ENCODE measurements at regions not wholly inside any gene's neighbourhood (a gene's known extent, or its start where the extent isn't known, plus 50 kb on each side); places are given as distances from the start of the nearest gene placed in this dataset.

DNA sequence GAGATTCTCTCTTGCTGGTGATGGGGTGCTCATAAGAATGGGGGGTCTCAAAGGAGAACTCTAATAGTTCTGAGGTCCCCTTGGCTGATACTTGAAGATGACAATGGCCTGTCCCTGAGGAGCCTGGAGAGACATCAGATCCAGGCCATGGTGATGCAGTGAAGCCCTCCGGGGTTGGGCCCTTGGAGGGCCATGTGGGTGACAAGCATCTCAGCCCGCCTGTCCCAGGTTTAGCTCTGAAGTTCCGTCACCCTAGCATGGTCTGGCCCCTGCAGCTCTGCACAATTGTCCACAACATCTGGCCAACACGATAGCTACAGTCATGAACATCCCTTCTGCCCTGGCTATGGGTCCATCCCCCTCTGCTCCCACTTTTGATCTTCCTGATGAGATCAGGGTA lies 202.8 kb upstream of the HS6ST1 start:
- TF ChIP-seq, protein P1, sequence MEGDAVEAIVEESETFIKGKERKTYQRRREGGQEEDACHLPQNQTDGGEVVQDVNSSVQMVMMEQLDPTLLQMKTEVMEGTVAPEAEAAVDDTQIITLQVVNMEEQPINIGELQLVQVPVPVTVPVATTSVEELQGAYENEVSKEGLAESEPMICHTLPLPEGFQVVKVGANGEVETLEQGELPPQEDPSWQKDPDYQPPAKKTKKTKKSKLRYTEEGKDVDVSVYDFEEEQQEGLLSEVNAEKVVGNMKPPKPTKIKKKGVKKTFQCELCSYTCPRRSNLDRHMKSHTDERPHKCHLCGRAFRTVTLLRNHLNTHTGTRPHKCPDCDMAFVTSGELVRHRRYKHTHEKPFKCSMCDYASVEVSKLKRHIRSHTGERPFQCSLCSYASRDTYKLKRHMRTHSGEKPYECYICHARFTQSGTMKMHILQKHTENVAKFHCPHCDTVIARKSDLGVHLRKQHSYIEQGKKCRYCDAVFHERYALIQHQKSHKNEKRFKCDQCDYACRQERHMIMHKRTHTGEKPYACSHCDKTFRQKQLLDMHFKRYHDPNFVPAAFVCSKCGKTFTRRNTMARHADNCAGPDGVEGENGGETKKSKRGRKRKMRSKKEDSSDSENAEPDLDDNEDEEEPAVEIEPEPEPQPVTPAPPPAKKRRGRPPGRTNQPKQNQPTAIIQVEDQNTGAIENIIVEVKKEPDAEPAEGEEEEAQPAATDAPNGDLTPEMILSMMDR (IDR thresholded peaks at IDR 0.05), result no peak
- no peak for TF ChIP-seq POLR2A (IDR thresholded peaks at IDR 0.05)

All from testis (tissue), 2 donors.